AG08395 (cell line): ENCODE measurements at regions not wholly inside any gene's neighbourhood (a gene's known extent, or its start where the extent isn't known, plus 50 kb on each side); places are given as distances from the start of the nearest gene placed in this dataset.
"Not testable (repeated sequence)": the region's sequence is repeated elsewhere in the genome, so short reads cannot be mapped to it uniquely, and the experiment has no call there.

Source experiments
- DNase-seq: peaks from one replicate; pipeline ENCODE4 v3.0.0; 2012; ENCODE audit warnings: mixed read lengths, low spot score

DNA sequence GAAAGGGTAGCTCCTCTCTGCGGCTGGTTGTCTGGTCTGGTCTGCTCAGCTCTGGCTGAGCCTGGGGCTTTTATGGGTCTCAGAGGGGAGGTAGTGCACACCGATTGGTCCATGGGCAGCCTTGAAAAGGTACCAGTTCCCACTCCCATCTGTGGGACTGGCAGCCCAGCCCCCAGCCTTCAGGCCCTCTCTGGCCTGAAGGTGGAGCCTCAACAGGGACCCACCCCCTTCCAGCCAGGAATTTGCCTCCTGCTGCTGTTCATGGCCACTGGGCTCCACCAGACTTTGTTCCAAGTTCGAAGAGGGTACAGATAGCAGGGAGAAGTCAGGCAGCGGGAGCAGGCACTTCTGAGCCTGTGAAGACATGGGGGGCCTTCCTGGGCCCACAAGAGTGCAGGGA is 165.3 kb upstream of the SLC27A6 start:
- no peak for DNase-seq

GRCh38 chr5:128800377-128800776 is 164.9 kb upstream of the SLC27A6 start:
- DNase-seq: no peak

GRCh38 chr5:128813317-128814070 is 151.8 kb upstream of the SLC27A6 start:
- no peak for DNase-seq

DNA sequence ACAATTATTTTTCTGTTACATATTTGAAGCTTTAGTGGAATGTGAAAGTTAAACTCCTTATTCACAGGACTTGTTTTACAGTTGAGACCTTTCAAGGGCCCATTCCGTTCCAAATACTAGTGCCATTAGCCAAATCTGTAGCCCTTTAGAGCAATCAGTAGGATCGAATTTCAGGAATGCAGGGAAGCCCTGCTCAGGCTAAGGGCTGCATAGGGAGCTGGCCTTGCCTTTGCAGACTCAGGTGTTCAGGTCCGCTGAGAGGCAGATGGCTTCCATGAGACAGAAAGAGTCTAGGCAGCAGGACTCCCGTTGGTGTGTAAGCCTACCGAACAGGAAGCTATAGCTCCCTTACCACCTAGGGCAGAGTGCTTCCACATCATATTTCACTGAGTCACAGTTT is 150.1 kb upstream of the SLC27A6 start:
- DNase-seq: no peak

- no peak for DNase-seq
These were observed 139.5 kb upstream of the SLC27A6 start for GRCh38 chr5:128825826-128826225.

DNA sequence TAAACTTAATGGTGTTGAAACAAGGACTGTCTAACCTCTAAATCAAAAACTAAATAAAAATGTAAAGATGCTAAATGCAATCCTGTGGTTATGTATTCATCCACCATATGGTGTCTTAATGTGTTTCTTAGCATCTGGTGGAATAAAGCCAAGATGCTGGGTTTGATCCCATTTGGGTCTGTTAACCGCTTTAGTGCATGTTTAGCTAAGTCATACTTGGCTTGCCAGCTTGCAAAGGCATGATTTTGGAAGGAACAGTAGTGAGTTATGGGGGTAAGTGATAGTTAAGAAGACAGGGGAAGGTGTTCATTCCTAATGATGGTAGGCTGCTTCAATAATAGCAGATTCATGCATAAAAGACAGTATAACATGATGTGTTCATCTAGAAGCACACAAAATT is 139.0 kb upstream of the SLC27A6 start:
- DNase-seq: no peak

DNA sequence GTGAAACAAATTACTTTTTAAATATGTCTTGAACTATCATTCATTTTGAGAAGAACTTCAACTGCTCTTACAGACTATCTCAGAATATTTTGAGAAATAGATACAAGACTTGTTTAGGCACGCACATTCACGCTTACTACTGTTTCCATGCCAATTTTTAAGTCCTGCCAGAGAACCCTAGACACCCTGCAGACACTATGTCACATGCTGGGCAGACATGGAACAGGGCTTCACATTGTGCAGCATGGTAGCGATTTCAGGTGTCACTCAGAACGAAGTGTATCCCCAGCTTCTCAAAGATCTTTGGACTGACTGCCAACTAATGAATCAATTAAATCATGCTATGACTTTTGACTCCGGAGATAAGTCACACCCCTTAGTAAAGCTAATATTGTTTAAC is 128.7 kb upstream of the SLC27A6 start:
- no peak for DNase-seq

- no peak for DNase-seq
These were observed 126.7 kb upstream of the SLC27A6 start for GRCh38 chr5:128838623-128839022.

DNA sequence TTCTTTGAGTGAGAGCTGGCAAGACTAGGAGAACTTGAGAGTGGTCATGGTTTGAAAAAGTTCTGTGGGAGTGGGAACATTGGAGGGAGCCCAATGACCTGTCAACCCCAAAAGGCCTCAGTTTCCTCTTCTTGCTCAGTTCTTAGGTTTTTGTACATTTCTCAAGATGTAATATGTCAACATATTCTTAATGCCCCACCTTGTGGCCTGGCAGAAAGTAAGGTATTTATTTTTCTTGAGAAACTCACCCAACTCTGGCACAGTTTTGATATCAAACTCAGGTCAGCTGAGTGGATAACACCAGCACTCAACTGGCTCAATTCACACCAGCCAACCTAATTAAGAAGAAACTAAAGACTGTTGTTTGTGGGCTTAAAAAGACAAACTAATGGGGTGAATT is 123.0 kb upstream of the SLC27A6 start:
- DNase-seq: no peak

DNA sequence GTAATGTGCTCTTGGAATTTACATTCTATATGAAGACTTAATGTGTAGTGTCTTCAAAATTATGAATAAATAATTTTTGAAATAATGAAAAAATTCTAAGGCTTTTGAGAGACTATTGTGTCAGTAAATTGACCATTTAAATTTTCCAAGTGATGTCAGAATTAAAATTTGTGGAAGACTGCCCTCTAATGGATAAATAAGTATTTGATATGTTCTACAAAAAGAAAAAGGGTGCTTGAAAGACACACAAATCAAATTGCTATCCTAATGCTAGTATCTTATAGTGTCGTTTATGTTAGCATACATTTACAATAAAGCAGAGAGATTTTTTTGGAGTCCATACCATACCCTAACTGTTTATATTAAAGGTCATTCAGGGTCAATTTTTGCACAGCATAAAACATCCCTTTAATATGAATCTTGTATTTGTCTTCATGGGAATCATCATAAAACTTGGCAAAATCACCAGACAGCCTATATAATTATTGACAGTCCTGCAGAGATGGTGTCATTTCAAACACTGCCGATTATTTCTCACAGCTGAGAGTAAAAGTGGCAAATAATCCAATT is 120.8 kb upstream of the SLC27A6 start:
- DNase-seq: no peak

GRCh38 chr5:128850049-128850448 is 115.2 kb upstream of the SLC27A6 start:
- no peak for DNase-seq

DNA sequence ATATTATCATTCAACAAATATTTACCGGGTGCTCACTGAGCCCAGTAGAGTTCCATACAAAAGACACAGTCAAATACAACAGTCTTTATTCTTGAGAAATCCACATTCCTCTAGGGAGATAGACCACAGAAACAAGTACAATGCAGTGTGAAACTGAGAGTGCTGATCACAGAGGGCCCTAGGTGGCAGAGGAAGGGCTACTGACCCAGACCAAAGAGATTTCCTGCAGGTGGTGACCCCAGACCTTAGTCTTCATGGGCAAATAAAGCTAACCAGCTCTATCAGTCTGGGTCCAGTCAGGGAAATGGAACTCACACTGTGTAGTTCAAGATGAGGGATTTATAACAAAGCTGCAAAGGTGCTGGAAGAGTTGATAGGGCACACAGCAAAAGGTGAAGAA is 110.4 kb upstream of the SLC27A6 start:
- no peak for DNase-seq

DNA sequence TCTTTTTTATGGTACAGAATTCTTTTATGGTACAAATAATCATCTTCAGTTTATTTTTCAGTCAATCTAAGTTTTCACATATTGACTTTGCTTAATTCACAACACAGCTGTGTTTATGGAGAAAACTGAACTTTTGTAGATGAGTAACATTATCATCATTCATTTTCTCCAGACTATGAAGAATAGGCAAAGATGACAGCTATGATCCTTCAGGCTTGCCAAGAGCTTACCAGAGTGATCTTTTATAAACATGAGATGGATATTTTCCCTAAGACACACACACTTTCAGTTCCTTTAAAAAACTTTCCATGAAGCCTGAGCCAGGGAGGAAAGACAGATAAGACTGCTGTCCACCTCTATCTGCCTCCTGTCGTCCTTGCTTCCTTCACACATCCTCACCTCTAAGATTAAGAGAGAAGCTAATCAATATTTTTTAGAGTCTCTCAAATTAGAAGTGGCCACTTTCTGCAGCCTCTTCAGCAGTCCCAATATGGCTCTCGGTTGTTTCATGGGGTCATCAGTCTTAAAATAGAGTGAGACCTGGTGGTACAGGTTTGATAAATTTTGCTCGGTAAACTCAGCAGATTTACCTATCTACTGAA is 108.1 kb upstream of the SLC27A6 start:
- DNase-seq: no peak

- DNase-seq: no peak
These were observed 106.3 kb upstream of the SLC27A6 start for GRCh38 chr5:128858995-128859394.

DNA sequence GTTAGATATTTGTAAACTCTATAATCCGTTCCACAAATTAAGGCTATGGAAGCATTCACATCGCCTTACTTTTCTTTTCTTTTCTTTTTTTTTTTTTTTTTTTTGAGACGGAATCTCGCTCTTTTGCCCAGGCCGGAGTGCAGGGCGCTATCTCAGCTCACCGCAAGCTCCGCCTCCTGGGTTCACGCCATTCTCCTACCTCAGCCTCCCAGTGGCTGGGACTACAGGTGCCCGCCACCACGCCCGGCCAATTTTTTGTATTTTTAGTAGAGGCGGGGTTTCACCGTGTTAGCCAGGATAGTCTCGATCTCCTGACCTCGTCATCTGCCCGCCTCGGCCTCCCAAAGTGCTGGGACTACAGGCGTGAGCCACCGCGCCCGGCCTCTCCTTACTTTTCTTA is 104.1 kb upstream of the SLC27A6 start:
- DNase-seq: not testable (repeated sequence)

GRCh38 chr5:128869970-128870369 is 95.3 kb upstream of the SLC27A6 start:
- no peak for DNase-seq

GRCh38 chr5:128870373-128870772 is 94.9 kb upstream of the SLC27A6 start:
- DNase-seq: no peak

GRCh38 chr5:128870923-128871322 is 94.4 kb upstream of the SLC27A6 start:
- no peak for DNase-seq

DNA sequence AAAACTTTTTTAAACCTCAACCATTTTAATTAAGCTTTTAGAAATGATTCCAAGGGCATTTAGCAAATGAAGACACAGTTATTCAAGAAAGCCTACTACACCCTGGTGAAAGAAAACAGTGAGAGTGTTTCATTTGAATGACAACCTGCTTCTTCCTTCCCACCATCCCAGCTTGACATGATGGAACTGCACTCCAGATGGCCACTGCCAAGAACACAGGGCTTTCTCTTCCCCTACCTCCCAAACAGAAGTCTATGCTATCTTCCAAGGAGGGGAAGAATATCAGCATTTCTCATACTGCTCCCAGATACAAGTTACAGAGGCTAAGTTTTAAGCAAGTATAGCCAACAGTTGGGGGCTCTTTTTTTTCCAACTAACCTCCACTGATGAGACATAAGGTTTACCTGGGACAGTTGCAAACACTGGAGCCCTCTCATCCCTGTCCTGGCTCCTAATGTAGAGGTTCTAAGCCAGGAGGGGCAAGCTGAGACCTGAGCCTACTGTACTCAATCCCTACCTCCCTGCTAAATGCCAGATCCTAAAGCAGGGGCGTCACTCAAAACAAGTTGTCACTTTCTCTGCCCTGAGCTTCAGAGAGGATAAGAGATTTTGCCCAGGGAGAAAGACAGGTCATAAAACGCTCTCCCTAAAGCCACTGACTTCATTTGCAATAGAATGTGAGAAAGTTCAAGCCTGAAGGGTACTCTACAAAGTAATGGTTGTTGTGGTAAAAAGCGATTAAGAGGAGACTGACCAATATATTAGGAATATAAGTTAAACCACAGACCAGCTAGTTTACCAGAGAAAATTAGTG is 88.5 kb upstream of the SLC27A6 start:
- no peak for DNase-seq

DNA sequence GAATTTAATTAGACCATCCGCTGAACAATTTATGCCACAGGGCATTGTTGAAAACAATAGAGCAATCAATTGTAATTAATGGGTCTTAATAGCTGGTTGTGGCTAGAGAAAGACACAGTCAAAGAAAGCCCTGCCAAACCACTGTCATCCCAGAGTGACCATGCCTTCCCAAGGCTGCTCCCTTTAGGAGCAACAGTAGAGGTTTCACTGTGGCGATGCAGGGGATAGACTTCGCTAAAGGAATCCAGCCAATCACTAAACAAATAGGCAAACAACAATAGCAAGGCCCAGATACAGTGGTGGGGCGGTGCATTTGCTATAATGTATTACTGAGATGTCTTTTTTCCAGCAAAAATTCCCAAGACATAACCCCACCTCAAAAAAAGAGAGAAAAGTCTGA is 87.8 kb upstream of the SLC27A6 start:
- DNase-seq: no peak

DNA sequence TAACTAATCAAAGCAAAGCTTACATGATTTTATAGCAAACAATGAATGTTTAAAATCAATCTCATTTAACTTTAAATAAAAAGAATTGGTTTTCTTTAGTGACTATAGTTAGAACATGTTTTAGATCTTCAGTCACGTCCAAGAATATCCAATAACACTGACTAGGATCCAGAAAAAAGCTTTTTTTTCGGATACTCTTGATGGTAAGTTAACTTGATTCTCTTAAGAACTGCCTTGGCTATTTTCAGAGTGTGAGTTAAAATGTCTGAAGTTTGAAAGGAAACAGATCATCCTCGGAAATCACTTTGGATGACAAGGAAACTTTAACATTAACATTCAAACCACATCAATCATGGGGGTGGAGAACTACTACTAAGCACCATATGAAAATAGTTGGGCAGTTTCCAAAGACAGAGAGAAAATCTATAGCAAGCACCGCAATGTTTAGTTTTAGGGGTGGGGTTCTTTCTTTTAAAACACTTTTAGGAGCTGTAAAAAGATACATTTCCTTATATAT is 83.7 kb upstream of the SLC27A6 start:
- no peak for DNase-seq

- DNase-seq: no peak
These were observed 79.5 kb upstream of the SLC27A6 start for GRCh38 chr5:128885649-128886255.
